ENCODE measurements at regions not wholly inside any gene's neighbourhood (a gene's known extent, or its start where the extent isn't known, plus 50 kb on each side); places are given as distances from the start of the nearest gene placed in this dataset.
"Not testable (repeated sequence)": the region's sequence is repeated elsewhere in the genome, so short reads cannot be mapped to it uniquely, and the experiment has no call there.

- DNase-seq (ENCODE audit: low read depth in 2 of 2): no peak
Observed at GRCh38 chr4:189592890-189593289, 347.8 kb upstream of the FRG1 start.

GRCh38 chr4:189597341-189597740 is 343.3 kb upstream of the FRG1 start:
- DNase-seq (ENCODE audit: low read depth in 2 of 2): no peak

- no peak for DNase-seq (ENCODE audit: low read depth in 2 of 2)
Observed at GRCh38 chr4:189600264-189600663, 340.4 kb upstream of the FRG1 start.

GRCh38 chr4:189600718-189601435 is 339.8 kb upstream of the FRG1 start:
- no peak for DNase-seq (ENCODE audit: low read depth in 2 of 2)

GRCh38 chr4:189602827-189603226 is 337.8 kb upstream of the FRG1 start:
- DNase-seq (ENCODE audit: low read depth in 2 of 2): not testable (repeated sequence)

- DNase-seq (ENCODE audit: low read depth in 2 of 2): not testable (repeated sequence)
Observed at GRCh38 chr4:189610571-189610970, 330.1 kb upstream of the FRG1 start.

- DNase-seq (ENCODE audit: low read depth in 2 of 2): no peak
Observed at GRCh38 chr4:189613207-189613606, 327.5 kb upstream of the FRG1 start.

- DNase-seq (ENCODE audit: low read depth in 2 of 2): no peak
Observed at GRCh38 chr4:189615217-189615663, 325.4 kb upstream of the FRG1 start.

GRCh38 chr4:189617741-189618140 is 322.9 kb upstream of the FRG1 start:
- DNase-seq (ENCODE audit: low read depth in 2 of 2): not testable (repeated sequence)

GRCh38 chr4:189619441-189620250 is 321.0 kb upstream of the FRG1 start:
- DNase-seq (ENCODE audit: low read depth in 2 of 2): not testable (repeated sequence)

- DNase-seq (ENCODE audit: low read depth in 2 of 2): not testable (repeated sequence)
Observed at GRCh38 chr4:189622574-189622973, 318.1 kb upstream of the FRG1 start.

- not testable (repeated sequence) for DNase-seq (ENCODE audit: low read depth in 2 of 2)
Observed at GRCh38 chr4:189627041-189627440, 313.6 kb upstream of the FRG1 start.

- DNase-seq (ENCODE audit: low read depth in 2 of 2): not testable (repeated sequence)
Observed at GRCh38 chr4:189629733-189630132, 310.9 kb upstream of the FRG1 start.

GRCh38 chr4:189630913-189631567 is 309.6 kb upstream of the FRG1 start:
- DNase-seq (ENCODE audit: low read depth in 2 of 2): not testable (repeated sequence)

GRCh38 chr4:189631568-189631916 is 309.1 kb upstream of the FRG1 start:
- DNase-seq (ENCODE audit: low read depth in 2 of 2): not testable (repeated sequence)

- not testable (repeated sequence) for DNase-seq (ENCODE audit: low read depth in 2 of 2)
Observed at GRCh38 chr4:189650436-189650835, 290.2 kb upstream of the FRG1 start.

- not testable (repeated sequence) for DNase-seq (ENCODE audit: low read depth in 2 of 2)
Observed at GRCh38 chr4:189653130-189653653, 287.5 kb upstream of the FRG1 start.

- not testable (repeated sequence) for DNase-seq (ENCODE audit: low read depth in 2 of 2)
Observed at GRCh38 chr4:189653983-189654382, 286.7 kb upstream of the FRG1 start.

GRCh38 chr4:189654396-189654795 is 286.3 kb upstream of the FRG1 start:
- DNase-seq (ENCODE audit: low read depth in 2 of 2): not testable (repeated sequence)

GRCh38 chr4:189655817-189656216 is 284.9 kb upstream of the FRG1 start:
- not testable (repeated sequence) for DNase-seq (ENCODE audit: low read depth in 2 of 2)

- DNase-seq (ENCODE audit: low read depth in 2 of 2): no peak
Observed at GRCh38 chr4:189656641-189657040, 284.0 kb upstream of the FRG1 start.

- not testable (repeated sequence) for DNase-seq (ENCODE audit: low read depth in 2 of 2)
Observed at GRCh38 chr4:189658259-189658658, 282.4 kb upstream of the FRG1 start.

Data from stimulated activated CD8-positive, alpha-beta memory T cell treated with anti-CD3 and anti-CD28 coated beads, Interleukin-7, amount 100 ng/mL, for 4 hours (primary cell).